Lower leg skin (tissue), 3 donors: ENCODE measurements at regions not wholly inside any gene's neighbourhood (a gene's known extent, or its start where the extent isn't known, plus 50 kb on each side); places are given as distances from the start of the nearest gene placed in this dataset.

Experiments used
- POLR2A ChIP-seq, 2 donors: fragments of 450-650 bp; IDR thresholded peaks; one replicate each; pipeline ENCODE4 v1.6.1; 2016 to 2017; ENCODE audit warnings: antibody characterized with exemption in 2 of 2, mild to moderate bottlenecking in 1 of 2, moderate library complexity in 1 of 2
- TF ChIP-seq, protein P1 (sequence below), 3 donors: fragments of 450-650 bp; IDR thresholded peaks; one replicate each; pipeline ENCODE4 v1.5.1; 2016; ENCODE audit warnings: antibody characterized with exemption in 3 of 3, mild to moderate bottlenecking in 3 of 3, moderate library complexity in 2 of 3

DNA sequence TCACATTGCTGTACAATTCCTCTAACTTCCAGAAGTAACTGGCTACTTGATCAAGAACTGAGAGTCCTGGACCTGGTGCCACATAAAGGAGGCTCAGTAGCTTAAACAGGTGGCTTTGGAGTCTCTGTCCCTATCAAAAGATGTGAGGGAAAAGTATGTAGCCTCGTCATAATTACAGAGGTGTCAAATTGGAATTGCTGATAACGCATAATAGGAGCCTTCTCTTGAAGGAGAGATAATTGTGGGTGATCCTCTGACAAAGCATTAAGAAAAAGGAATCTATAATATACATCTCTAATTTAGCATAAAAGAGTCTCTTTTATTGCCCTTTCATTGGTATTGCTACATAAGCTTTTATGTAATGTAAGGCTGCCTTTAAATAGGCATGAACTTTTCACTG, 1246.4 kb upstream of the CDH9 start:
- TF ChIP-seq POLR2A (IDR thresholded peaks at IDR 0.05), result no peak
- TF ChIP-seq, protein P1, sequence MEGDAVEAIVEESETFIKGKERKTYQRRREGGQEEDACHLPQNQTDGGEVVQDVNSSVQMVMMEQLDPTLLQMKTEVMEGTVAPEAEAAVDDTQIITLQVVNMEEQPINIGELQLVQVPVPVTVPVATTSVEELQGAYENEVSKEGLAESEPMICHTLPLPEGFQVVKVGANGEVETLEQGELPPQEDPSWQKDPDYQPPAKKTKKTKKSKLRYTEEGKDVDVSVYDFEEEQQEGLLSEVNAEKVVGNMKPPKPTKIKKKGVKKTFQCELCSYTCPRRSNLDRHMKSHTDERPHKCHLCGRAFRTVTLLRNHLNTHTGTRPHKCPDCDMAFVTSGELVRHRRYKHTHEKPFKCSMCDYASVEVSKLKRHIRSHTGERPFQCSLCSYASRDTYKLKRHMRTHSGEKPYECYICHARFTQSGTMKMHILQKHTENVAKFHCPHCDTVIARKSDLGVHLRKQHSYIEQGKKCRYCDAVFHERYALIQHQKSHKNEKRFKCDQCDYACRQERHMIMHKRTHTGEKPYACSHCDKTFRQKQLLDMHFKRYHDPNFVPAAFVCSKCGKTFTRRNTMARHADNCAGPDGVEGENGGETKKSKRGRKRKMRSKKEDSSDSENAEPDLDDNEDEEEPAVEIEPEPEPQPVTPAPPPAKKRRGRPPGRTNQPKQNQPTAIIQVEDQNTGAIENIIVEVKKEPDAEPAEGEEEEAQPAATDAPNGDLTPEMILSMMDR (IDR thresholded peaks at IDR 0.05), result no peak
